T follicular helper cell (primary cell): ENCODE measurements at regions not wholly inside any gene's neighbourhood (a gene's known extent, or its start where the extent isn't known, plus 50 kb on each side); places are given as distances from the start of the nearest gene placed in this dataset.
"Not testable (repeated sequence)": the region's sequence is repeated elsewhere in the genome, so short reads cannot be mapped to it uniquely, and the experiment has no call there.

Experiments
- DNase-seq: peaks from one replicate; pipeline ENCODE4 v3.0.0-alpha.2; 2020; ENCODE audit warnings: low read depth

- no peak for DNase-seq
Observed at GRCh38 chr7:81138870-81139269, 220.0 kb upstream of the SEMA3C start.

- DNase-seq, result no peak
Observed at GRCh38 chr7:81135324-81135723, 216.5 kb upstream of the SEMA3C start.

- DNase-seq, result no peak
Observed at GRCh38 chr7:81128011-81128410, 209.2 kb upstream of the SEMA3C start.

GRCh38 chr7:81120803-81121202 lies 202.0 kb upstream of the SEMA3C start:
- no peak for DNase-seq

- DNase-seq, result no peak
Observed at GRCh38 chr7:81120111-81120510, 201.3 kb upstream of the SEMA3C start.

GRCh38 chr7:81114633-81115032 lies 195.8 kb upstream of the SEMA3C start:
- no peak for DNase-seq

- DNase-seq, result no peak
Observed at GRCh38 chr7:81112731-81113130, 193.9 kb upstream of the SEMA3C start.

- no peak for DNase-seq
Observed at GRCh38 chr7:81111781-81112540, 193.1 kb upstream of the SEMA3C start.

- DNase-seq, result no peak
Observed at GRCh38 chr7:81111358-81111757, 192.5 kb upstream of the SEMA3C start.

- no peak for DNase-seq
Observed at GRCh38 chr7:81110673-81111072, 191.8 kb upstream of the SEMA3C start.

- DNase-seq, result no peak
Observed at GRCh38 chr7:81098213-81098612, 179.4 kb upstream of the SEMA3C start.

GRCh38 chr7:81094952-81095351 lies 176.1 kb upstream of the SEMA3C start:
- DNase-seq, result no peak

- no peak for DNase-seq
Observed at GRCh38 chr7:81081616-81082015, 162.8 kb upstream of the SEMA3C start.

- DNase-seq, result no peak
Observed at GRCh38 chr7:81080553-81080952, 161.7 kb upstream of the SEMA3C start.

GRCh38 chr7:81079746-81080145 lies 160.9 kb upstream of the SEMA3C start:
- no peak for DNase-seq

GRCh38 chr7:81075150-81075549 lies 156.3 kb upstream of the SEMA3C start:
- DNase-seq, result no peak

GRCh38 chr7:81074406-81074805 lies 155.6 kb upstream of the SEMA3C start:
- DNase-seq, result no peak

GRCh38 chr7:81073931-81074251 lies 155.0 kb upstream of the SEMA3C start:
- no peak for DNase-seq

GRCh38 chr7:81070956-81071355 lies 152.1 kb upstream of the SEMA3C start:
- DNase-seq, result no peak

- DNase-seq, result no peak
Observed at GRCh38 chr7:81066797-81067196, 147.9 kb upstream of the SEMA3C start.

GRCh38 chr7:81064426-81064825 lies 145.6 kb upstream of the SEMA3C start:
- no peak for DNase-seq

GRCh38 chr7:81062755-81063154 lies 143.9 kb upstream of the SEMA3C start:
- DNase-seq, result no peak

GRCh38 chr7:81057469-81057868 lies 138.6 kb upstream of the SEMA3C start:
- not testable (repeated sequence) for DNase-seq

- no peak for DNase-seq
Observed at GRCh38 chr7:81053623-81054022, 134.8 kb upstream of the SEMA3C start.
